RPMI8226 (cell line): ENCODE measurements at regions not wholly inside any gene's neighbourhood (a gene's known extent, or its start where the extent isn't known, plus 50 kb on each side); places are given as distances from the start of the nearest gene placed in this dataset.
"Not testable (repeated sequence)": the region's sequence is repeated elsewhere in the genome, so short reads cannot be mapped to it uniquely, and the experiment has no call there.

ENCODE experiments used
- DNase-seq: peaks from one replicate; pipeline ENCODE4 v3.0.0-alpha.2; 2015

- DNase-seq, result no peak
These were observed 131.8 kb upstream of the KRAS start for GRCh38 chr12:25382311-25383106.

GRCh38 chr12:25377469-25378177, 126.9 kb upstream of the KRAS start:
- DNase-seq, result no peak

DNA sequence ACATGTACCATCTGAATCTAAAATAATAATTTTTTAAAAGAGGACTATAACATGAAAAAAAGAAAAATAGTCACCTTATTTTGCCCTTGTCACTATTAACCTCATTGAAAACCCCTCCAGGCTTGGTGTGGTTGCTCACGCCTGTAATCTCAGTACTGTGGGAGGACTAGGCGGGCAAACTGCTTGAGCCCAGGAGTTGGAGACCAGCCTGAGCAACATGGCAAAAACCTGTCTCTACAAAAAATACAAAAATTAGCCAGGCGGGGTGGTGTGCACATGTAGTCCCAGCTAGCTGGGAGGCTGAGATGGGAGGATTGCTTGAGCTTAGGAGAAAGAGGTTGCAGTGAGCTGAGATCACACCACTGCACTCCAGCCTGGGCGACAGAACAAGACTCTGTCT, 126.3 kb upstream of the KRAS start:
- DNase-seq, result no peak

DNA sequence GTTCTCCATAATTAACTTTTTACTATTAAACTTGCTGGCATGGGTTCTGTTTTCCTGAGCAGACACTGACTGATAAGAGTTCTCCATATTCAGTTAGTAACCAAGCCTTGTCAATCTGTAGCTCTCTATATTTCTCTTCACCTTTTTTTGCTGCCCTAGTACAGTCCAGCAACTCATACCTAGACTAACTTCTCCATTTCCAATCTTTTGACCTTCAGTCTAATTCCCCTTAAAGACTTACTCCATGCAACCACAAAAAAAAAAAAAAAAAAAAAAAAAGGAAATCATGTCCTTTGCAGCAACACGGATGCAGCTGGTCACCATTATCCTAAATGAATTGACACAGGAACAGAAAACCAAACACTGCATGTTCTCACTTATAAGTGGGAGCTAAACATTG, 125.7 kb upstream of the KRAS start:
- DNase-seq, result no peak

GRCh38 chr12:25372969-25373817, 122.5 kb upstream of the KRAS start:
- DNase-seq, result no peak

DNA sequence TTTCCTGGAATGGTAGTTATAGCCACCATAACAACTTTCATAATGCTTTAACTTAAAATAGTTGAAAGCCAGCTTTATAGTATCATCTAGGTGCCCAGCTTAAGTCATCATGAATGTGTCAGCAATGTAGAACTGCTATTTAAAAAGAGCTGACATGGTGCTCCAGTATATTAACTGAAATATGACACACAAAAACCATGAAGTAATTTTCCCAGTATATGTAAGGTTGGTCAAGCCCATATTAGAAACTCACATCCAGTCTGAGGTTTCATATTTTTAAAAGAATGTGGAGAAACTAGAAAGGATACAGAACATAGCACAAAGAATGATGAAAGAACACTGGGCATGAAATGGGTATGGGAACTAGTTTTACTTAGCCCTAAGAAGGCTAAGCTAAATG, 121.3 kb upstream of the KRAS start:
- DNase-seq, result no peak

- no peak for DNase-seq
These were observed 117.8 kb upstream of the KRAS start for GRCh38 chr12:25368557-25368956.

DNA sequence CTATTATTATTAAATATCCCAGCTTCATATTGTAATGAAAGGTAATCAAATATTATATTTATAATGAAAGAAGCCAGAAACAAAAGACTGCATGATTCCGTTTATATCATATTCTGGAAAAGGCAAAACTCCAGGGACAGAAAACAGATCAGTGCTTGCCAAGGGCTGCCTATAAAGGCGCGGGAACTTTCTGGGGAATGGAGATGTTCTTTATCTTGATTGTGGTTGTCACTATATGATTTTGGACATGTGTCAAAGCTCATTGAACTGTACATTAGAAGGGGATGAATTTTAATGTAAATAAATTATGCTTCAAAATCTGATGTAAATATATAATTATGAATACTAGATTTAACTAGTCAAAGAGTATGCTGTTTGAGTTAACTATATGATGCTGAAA, 115.4 kb upstream of the KRAS start:
- no peak for DNase-seq

DNA sequence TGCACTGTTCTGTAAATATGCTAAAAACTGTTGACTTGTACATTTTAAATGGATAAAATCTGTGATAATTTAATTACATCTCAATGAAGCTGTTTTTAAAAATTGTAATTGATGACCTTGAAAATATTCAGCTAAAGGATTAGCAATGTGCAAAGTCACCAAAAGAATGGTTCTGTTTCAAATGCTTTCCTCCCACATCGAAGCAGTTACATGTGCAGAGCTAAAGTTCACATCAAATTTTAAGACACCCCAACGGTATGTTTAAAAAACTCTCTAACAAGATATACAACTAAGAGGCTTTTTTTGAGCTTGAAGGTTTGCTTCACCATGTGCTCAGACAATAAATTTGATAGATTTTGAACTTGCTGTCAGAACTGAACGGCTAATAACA, 114.6 kb upstream of the KRAS start:
- DNase-seq, result no peak

DNA sequence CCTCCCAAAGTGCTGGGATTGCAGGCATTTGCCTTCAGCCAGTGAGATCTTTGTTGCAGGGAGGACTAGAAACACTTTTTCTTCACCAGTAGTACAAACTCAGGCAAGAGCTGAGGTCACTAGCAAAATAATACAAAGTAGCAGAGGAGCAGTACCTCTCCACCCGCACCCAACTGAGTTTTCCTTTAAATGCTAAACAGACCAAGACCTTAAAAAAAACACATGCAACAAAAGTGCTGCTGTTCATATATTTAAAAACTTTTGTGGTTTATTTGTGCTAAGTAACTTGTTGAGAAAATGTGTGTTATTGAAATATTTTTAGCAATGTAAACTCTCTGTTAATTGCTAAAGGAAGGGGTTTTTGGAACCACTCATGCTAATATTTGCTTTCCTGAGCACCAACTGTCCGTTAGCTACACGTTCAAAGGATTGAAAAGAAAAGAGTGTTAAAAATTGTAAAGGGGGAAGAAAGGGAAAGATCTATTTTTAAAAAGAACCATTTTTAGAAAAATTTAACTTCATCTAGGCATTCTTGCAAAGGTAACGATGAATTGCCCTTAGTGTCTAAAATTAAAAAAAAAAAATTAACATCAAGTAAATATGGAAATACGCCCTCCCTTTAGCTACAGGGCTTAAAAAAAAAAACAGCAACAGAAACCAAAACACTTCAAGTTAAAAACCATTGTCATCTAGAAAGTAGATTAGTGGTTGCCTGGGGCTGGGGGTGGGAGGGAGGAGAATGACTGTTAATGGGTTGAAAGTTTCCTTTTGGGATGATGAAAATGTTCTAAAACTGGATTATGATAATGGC, 114.0 kb upstream of the KRAS start:
- DNase-seq, result no peak

- no peak for DNase-seq
These were observed 111.9 kb upstream of the KRAS start for GRCh38 chr12:25362646-25363045.

DNA sequence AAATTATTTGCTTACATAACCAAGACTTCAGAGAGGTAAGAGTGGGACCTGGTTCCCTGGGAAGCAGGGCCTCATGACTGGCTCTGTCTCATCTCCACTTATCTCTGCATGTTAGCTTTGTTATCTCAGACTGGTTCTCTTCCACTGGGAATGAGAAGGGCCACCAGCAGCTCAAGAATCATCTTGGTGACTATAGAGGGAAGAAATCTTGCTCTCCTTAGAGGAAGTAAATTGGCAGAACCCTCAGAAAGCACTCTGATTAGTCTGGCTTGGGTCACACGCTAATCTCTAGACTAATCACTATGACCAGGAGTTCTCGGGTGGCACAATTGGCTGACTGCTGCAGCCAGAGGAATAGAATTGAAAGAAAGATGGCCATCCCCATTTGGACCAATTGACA, 110.8 kb upstream of the KRAS start:
- no peak for DNase-seq

- no peak for DNase-seq
These were observed 106.9 kb upstream of the KRAS start for GRCh38 chr12:25357595-25357994.

GRCh38 chr12:25352942-25353341, 102.2 kb upstream of the KRAS start:
- not testable (repeated sequence) for DNase-seq

- DNase-seq, result no peak
These were observed 101.6 kb upstream of the KRAS start for GRCh38 chr12:25352083-25352918.

DNA sequence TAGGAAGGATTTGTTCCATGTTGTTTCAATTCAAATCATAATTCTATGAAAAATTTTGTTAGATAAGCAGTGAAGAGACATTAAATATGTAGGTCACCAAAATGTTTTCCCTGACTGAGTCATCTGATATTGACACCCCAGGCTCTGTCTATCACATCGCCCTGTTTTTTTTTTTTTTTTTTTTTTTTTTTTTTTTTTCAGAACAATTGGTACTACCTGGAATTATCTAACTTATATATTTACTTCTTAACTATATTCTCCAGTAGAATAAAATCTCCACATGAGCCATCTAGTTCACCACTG, 97.8 kb upstream of the KRAS start:
- no peak for DNase-seq

GRCh38 chr12:25347716-25348592, 97.2 kb upstream of the KRAS start:
- DNase-seq, result no peak

GRCh38 chr12:25341877-25342276, 91.1 kb upstream of the KRAS start:
- DNase-seq, result not testable (repeated sequence)

DNA sequence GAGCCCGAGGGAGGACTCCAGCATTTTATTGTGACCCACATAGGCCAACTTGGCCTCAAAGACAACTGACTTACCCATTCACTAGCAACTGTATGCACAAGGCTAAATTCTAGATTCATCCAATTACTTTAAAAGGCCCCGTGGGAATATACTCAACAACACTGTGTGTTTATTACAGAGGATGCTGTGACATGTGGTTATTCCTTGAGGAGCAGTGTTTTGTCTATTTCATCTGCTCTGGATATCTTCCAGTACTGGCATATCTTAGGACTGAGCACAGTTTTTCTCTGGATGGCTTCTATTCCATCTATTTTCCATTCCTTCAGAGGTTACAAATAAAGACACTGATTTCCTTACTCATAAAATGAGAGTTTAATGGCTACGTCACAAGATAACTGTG, 87.2 kb upstream of the KRAS start:
- no peak for DNase-seq

GRCh38 chr12:25332143-25332542, 81.4 kb upstream of the KRAS start:
- DNase-seq, result peak; percentile 90
